WTC11 (cell line): ENCODE measurements at regions not wholly inside any gene's neighbourhood (a gene's known extent, or its start where the extent isn't known, plus 50 kb on each side); places are given as distances from the start of the nearest gene placed in this dataset.

Experiments
- CBFB ChIP-seq: sonication (generic); formaldehyde crosslinking; IDR thresholded peaks from 2 replicates; pipeline ENCODE4 v1.8.1; 2022; ENCODE audit warnings: mild to moderate bottlenecking, low read depth, missing genetic modification reagents
- GTF2I ChIP-seq: fragments of 250-450 bp; sonication (Bioruptor Pico); conservative IDR thresholded peaks from 2 replicates; pipeline ENCODE4 v1.4.0; 2021; ENCODE audit warnings: mild to moderate bottlenecking
- KAT7 ChIP-seq: sonication (generic); formaldehyde crosslinking; IDR thresholded peaks from 2 replicates; pipeline ENCODE4 v1.8.1; 2023; ENCODE audit warnings: missing genetic modification reagents, mild to moderate bottlenecking, borderline replicate concordance
- TCF7 ChIP-seq: sonication (generic); formaldehyde crosslinking; IDR thresholded peaks from 2 replicates; pipeline ENCODE4 v1.8.0; 2022; ENCODE audit warnings: mild to moderate bottlenecking, low read depth, missing genetic modification reagents, moderate library complexity
- USF1 ChIP-seq: sonication (generic); formaldehyde crosslinking; IDR thresholded peaks from 2 replicates; pipeline ENCODE4 v1.8.0; 2022; ENCODE audit warnings: mild to moderate bottlenecking, missing genetic modification reagents
- USF2 ChIP-seq: sonication (generic); formaldehyde crosslinking; IDR thresholded peaks from 2 replicates; pipeline ENCODE4 v1.8.1; 2023; ENCODE audit warnings: mild to moderate bottlenecking, missing genetic modification reagents, moderate library complexity
- ZNF416 ChIP-seq: fragments of 250-450 bp; sonication (Bioruptor Pico); IDR thresholded peaks from 2 replicates; pipeline ENCODE4 v1.9.0; 2021; ENCODE audit warnings: mild to moderate bottlenecking, inconsistent platforms
- ZNF423 ChIP-seq: fragments of 250-450 bp; sonication (Bioruptor Pico); IDR thresholded peaks from 2 replicates; pipeline ENCODE4 v2.1.2; 2022; ENCODE audit warnings: mild to moderate bottlenecking, moderate library complexity
- TF ChIP-seq, protein P1 (sequence below): fragments of 200-600 bp; IDR thresholded peaks from 2 replicates; pipeline ENCODE4 v1.8.0; 2022; ENCODE audit warnings: antibody characterized with exemption

- TF ChIP-seq KAT7, result no peak
- TF ChIP-seq, protein P1, sequence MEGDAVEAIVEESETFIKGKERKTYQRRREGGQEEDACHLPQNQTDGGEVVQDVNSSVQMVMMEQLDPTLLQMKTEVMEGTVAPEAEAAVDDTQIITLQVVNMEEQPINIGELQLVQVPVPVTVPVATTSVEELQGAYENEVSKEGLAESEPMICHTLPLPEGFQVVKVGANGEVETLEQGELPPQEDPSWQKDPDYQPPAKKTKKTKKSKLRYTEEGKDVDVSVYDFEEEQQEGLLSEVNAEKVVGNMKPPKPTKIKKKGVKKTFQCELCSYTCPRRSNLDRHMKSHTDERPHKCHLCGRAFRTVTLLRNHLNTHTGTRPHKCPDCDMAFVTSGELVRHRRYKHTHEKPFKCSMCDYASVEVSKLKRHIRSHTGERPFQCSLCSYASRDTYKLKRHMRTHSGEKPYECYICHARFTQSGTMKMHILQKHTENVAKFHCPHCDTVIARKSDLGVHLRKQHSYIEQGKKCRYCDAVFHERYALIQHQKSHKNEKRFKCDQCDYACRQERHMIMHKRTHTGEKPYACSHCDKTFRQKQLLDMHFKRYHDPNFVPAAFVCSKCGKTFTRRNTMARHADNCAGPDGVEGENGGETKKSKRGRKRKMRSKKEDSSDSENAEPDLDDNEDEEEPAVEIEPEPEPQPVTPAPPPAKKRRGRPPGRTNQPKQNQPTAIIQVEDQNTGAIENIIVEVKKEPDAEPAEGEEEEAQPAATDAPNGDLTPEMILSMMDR, result no peak
- no peak for TF ChIP-seq CBFB (CRISPR knock-in tag)
- no peak for TF ChIP-seq USF2 (CRISPR knock-in tag)
- no peak for TF ChIP-seq TCF7
- TF ChIP-seq ZNF416 (CRISPR knock-in tag), result no peak
- no peak for TF ChIP-seq GTF2I
- TF ChIP-seq USF1 (CRISPR knock-in tag), result no peak
- no peak for TF ChIP-seq ZNF423
Measured at GRCh38 chr6:21333715-21334114, 259.8 kb upstream of the SOX4 start.
